GM12878 (cell line): ENCODE measurements at regions not wholly inside any gene's neighbourhood (a gene's known extent, or its start where the extent isn't known, plus 50 kb on each side); places are given as distances from the start of the nearest gene placed in this dataset.

Experiments used
- ATF2 ChIP-seq: IDR thresholded peaks from 2 replicates; pipeline ENCODE4 v1.6.1; 2012; ENCODE audit warnings: low read length, inconsistent platforms
- BCLAF1 ChIP-seq: fragments of 450-650 bp; IDR thresholded peaks from 2 replicates; pipeline ENCODE4 v1.6.1; 2017; ENCODE audit warnings: antibody characterized with exemption, mild to moderate bottlenecking, moderate library complexity
- SKIL ChIP-seq: fragments of 450-650 bp; IDR thresholded peaks from 2 replicates; pipeline ENCODE4 v1.6.1; 2017; ENCODE audit warnings: mild to moderate bottlenecking, low read depth, inconsistent platforms; ENCODE audit not compliant: poor library complexity, severe bottlenecking
- ZNF687 ChIP-seq: fragments of 450-650 bp; IDR thresholded peaks from 2 replicates; pipeline ENCODE4 v1.6.1; 2017; ENCODE audit warnings: mild to moderate bottlenecking, moderate library complexity

- TF ChIP-seq BCLAF1 (no peak), ATF2 (no peak), ZNF687 (no peak), SKIL (no peak)
These were observed 742.5 kb upstream of the PABPC4L start (continued) for GRCh38 chr4:134944115-134944514.
